ENCODE measurements at regions not wholly inside any gene's neighbourhood (a gene's known extent, or its start where the extent isn't known, plus 50 kb on each side); places are given as distances from the start of the nearest gene placed in this dataset.

DNA sequence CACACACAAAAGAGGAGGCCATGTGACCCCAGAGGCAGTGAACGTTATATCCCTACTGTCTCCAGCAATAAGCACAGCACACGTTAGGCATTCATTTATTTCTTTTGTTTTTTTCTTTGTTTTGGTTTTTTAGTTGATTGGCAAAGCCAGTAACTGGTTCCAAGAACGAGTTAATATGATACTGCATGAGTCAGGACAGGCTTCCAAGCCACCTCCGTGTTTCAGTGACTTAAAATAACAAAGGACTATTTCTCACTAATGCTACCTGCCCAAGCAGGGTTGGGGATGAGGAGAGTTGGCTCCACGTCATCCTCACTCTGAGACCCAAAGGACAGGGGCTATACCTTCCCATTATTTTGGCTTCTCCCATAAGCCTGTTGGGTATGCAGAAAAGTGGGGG, 130.5 kb downstream of the ST8SIA2 start:
- no peak overlapping the region for H4K12ac ChIP-seq (ENCODE audit: low read depth, low read length)
- H3K14ac ChIP-seq (ENCODE audit: low read length): no peak overlapping the region
- H3K36me3 ChIP-seq (ENCODE audit: control insufficient read depth in 1 of 2, insufficient read depth in 2 of 2, low read length in 2 of 2): no peaks in the 10 kb centered on the region
- H2AK5ac ChIP-seq (ENCODE audit: low read length): no peak overlapping the region
- H3K23ac ChIP-seq (ENCODE audit: low read length): no peak overlapping the region
- H4K8ac ChIP-seq (ENCODE audit: low read depth, low read length): no peak overlapping the region
- H3K79me1 ChIP-seq (ENCODE audit: low read length): no peaks in the 10 kb centered on the region
- WGBS (ENCODE audit: extremely low coverage, insufficient coverage, insufficient read length): no CpG with 5 or more reads among the region's 5 CpGs
- H3K18ac ChIP-seq (ENCODE audit: low read length): no peak overlapping the region
- H2AFZ ChIP-seq (ENCODE audit: insufficient read depth, low read length, poor library complexity): no peak overlapping the region
- no peak overlapping the region for H3K4ac ChIP-seq (ENCODE audit: low read depth, low read length)
- no peak overlapping the region for H3K27ac ChIP-seq (ENCODE audit: low read depth, low read length)
- no peak overlapping the region for H3K9ac ChIP-seq (ENCODE audit: low read length)
- no peak for DNase-seq
- no peak overlapping the region for H2BK12ac ChIP-seq (ENCODE audit: low read length)
- H3K27me3 ChIP-seq (ENCODE audit: insufficient read depth, low read length): no peaks in the 10 kb centered on the region
- H3K4me2 ChIP-seq (ENCODE audit: low read length): no peak overlapping the region
- H4K91ac ChIP-seq (ENCODE audit: low read depth, low read length): no peak overlapping the region
- H2BK5ac ChIP-seq (ENCODE audit: low read depth, low read length, poor library complexity): no peak overlapping the region
- H3K4me3 ChIP-seq (ENCODE audit: low read depth, low read length): no peak overlapping the region
- peaks cover 3% of the 10 kb centered on the region for H3K9me3 ChIP-seq (ENCODE audit: insufficient read depth, low read depth, low read length)
- no peak overlapping the region for H2BK120ac ChIP-seq (ENCODE audit: insufficient read depth, low read length, poor library complexity)
- no peaks in the 10 kb centered on the region for H3K4me1 ChIP-seq (ENCODE audit: control insufficient read depth in 1 of 2, insufficient read depth in 2 of 2, low read length in 2 of 2)
- no peaks in the 10 kb centered on the region for H3K79me2 ChIP-seq (ENCODE audit: control insufficient read depth, insufficient read depth, low read length, poor library complexity)

DNA sequence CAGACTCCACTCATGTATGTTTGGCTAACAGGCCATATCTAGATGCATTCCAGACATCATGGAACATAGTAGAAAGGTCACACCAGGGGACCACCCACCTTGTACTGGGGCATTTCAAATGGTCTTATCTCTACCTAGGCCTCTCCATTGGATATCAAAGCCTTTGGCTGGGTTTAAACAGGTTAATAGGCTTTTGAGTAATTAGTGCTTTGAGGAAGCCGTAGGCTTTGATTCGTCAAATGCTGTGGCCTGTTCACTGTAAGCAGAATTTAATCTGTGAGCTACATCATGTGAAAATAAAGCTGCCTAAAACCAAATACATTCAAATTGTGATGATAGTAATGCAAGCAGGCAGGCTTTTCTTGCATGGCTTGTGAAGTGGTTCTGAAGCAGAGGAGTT, 129.5 kb downstream of the ST8SIA2 start:
- no peak overlapping the region for H4K12ac ChIP-seq (ENCODE audit: low read depth, low read length)
- H3K4me2 ChIP-seq (ENCODE audit: low read length): no peak overlapping the region
- H2BK5ac ChIP-seq (ENCODE audit: low read depth, low read length, poor library complexity): no peak overlapping the region
- H2AK5ac ChIP-seq (ENCODE audit: low read length): no peak overlapping the region
- no peak overlapping the region for H3K4ac ChIP-seq (ENCODE audit: low read depth, low read length)
- H3K27me3 ChIP-seq (ENCODE audit: insufficient read depth, low read length): no peaks in the 10 kb centered on the region
- no peaks in the 10 kb centered on the region for H3K79me2 ChIP-seq (ENCODE audit: control insufficient read depth, insufficient read depth, low read length, poor library complexity)
- no peak overlapping the region for H3K27ac ChIP-seq (ENCODE audit: low read depth, low read length)
- WGBS (ENCODE audit: extremely low coverage, insufficient coverage, insufficient read length): no CpG with 5 or more reads among the region's 2 CpGs
- H3K36me3 ChIP-seq (ENCODE audit: control insufficient read depth in 1 of 2, insufficient read depth in 2 of 2, low read length in 2 of 2): no peaks in the 10 kb centered on the region
- H3K9ac ChIP-seq (ENCODE audit: low read length): no peak overlapping the region
- H4K8ac ChIP-seq (ENCODE audit: low read depth, low read length): no peak overlapping the region
- H3K4me1 ChIP-seq (ENCODE audit: control insufficient read depth in 1 of 2, insufficient read depth in 2 of 2, low read length in 2 of 2): no peaks in the 10 kb centered on the region
- H4K91ac ChIP-seq (ENCODE audit: low read depth, low read length): no peak overlapping the region
- DNase-seq: no peak
- no peak overlapping the region for H3K14ac ChIP-seq (ENCODE audit: low read length)
- no peak overlapping the region for H2BK120ac ChIP-seq (ENCODE audit: insufficient read depth, low read length, poor library complexity)
- no peak overlapping the region for H3K4me3 ChIP-seq (ENCODE audit: low read depth, low read length)
- no peaks in the 10 kb centered on the region for H3K79me1 ChIP-seq (ENCODE audit: low read length)
- no peak overlapping the region for H2AFZ ChIP-seq (ENCODE audit: insufficient read depth, low read length, poor library complexity)
- H3K9me3 ChIP-seq (ENCODE audit: insufficient read depth, low read depth, low read length): peaks cover 2% of the 10 kb centered on the region
- no peak overlapping the region for H3K18ac ChIP-seq (ENCODE audit: low read length)
- no peak overlapping the region for H3K23ac ChIP-seq (ENCODE audit: low read length)
- H2BK12ac ChIP-seq (ENCODE audit: low read length): no peak overlapping the region

DNA sequence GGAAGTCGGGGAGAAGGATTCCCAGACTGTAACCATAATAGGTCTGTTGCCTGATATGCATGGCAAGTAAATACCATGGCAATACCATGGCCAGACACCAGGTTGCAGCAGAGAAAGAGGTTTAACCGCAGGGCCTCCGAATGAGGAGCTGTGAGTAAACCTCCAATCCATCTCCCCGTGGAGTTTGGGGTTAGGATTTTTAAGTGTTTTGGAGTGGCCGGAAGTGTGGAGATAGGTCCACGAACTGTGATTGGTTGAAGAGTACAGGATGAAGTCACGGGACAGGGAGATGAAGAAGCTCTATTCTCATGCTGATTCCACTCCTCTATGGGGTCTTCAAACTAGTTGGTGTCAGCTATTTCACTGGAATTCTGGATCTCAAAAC, 127.9 kb downstream of the ST8SIA2 start:
- H3K27ac ChIP-seq (ENCODE audit: low read depth, low read length): no peak overlapping the region
- H4K12ac ChIP-seq (ENCODE audit: low read depth, low read length): no peak overlapping the region
- H2BK5ac ChIP-seq (ENCODE audit: low read depth, low read length, poor library complexity): no peak overlapping the region
- no peak overlapping the region for H3K4ac ChIP-seq (ENCODE audit: low read depth, low read length)
- H2BK120ac ChIP-seq (ENCODE audit: insufficient read depth, low read length, poor library complexity): no peak overlapping the region
- H3K36me3 ChIP-seq (ENCODE audit: control insufficient read depth in 1 of 2, insufficient read depth in 2 of 2, low read length in 2 of 2): no peaks in the 10 kb centered on the region
- H3K27me3 ChIP-seq (ENCODE audit: insufficient read depth, low read length): no peaks in the 10 kb centered on the region
- no peaks in the 10 kb centered on the region for H3K79me2 ChIP-seq (ENCODE audit: control insufficient read depth, insufficient read depth, low read length, poor library complexity)
- no peak overlapping the region for H3K4me2 ChIP-seq (ENCODE audit: low read length)
- no CpG with 5 or more reads among the region's 7 CpGs for WGBS (ENCODE audit: extremely low coverage, insufficient coverage, insufficient read length)
- H4K91ac ChIP-seq (ENCODE audit: low read depth, low read length): no peak overlapping the region
- H4K8ac ChIP-seq (ENCODE audit: low read depth, low read length): no peak overlapping the region
- no peak overlapping the region for H3K14ac ChIP-seq (ENCODE audit: low read length)
- no peaks in the 10 kb centered on the region for H3K79me1 ChIP-seq (ENCODE audit: low read length)
- H2BK12ac ChIP-seq (ENCODE audit: low read length): no peak overlapping the region
- H2AK5ac ChIP-seq (ENCODE audit: low read length): no peak overlapping the region
- H3K9me3 ChIP-seq (ENCODE audit: insufficient read depth, low read depth, low read length): no peaks in the 10 kb centered on the region
- H3K4me3 ChIP-seq (ENCODE audit: low read depth, low read length): no peak overlapping the region
- H2AFZ ChIP-seq (ENCODE audit: insufficient read depth, low read length, poor library complexity): no peak overlapping the region
- H3K18ac ChIP-seq (ENCODE audit: low read length): no peak overlapping the region
- H3K4me1 ChIP-seq (ENCODE audit: control insufficient read depth in 1 of 2, insufficient read depth in 2 of 2, low read length in 2 of 2): no peaks in the 10 kb centered on the region
- H3K9ac ChIP-seq (ENCODE audit: low read length): no peak overlapping the region
- peak; percentile 67 to 79 for DNase-seq
- H3K23ac ChIP-seq (ENCODE audit: low read length): no peak overlapping the region

DNA sequence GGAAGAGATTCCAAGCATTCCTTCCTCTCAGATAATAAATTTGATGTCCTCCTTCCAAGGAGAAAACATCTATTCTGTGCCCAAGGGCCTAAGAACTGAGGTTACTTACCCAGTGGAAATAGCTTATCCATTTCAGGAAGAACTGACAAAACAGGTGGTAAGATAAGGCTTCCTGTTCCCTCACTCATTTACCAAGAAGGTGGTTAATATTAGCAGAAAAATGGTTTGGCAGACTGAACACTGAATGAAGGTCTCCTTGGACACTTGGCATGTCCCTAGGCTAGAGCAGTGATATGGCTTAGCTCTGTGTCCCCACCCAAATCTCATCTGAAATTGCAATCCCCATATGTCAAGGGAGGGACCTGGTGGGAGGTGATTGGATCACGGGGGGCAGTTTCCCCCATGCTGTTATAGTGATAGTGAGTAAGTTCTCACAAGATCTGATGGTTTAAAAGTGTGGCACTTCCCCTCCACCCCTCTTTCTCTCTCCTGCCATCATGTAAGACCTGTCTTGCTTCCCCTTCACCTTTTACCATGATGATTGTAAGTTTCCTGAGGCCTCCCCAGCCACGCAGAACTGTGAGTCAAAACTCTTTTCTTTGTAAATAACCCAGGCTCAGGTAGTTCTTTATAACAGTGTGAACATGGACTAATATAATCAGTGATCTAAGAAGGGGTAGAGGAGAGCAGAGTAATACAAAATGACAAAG, 127.4 kb downstream of the ST8SIA2 start:
- Histone ChIP-seq H3K4me1 (ENCODE audit: control insufficient read depth in 1 of 2, insufficient read depth in 2 of 2, low read length in 2 of 2) (no peaks in the 10 kb centered on the region), H3K14ac (ENCODE audit: low read length) (no peak overlapping the region), H2BK120ac (ENCODE audit: insufficient read depth, low read length, poor library complexity) (no peak overlapping the region), H4K8ac (ENCODE audit: low read depth, low read length) (no peak overlapping the region), H2BK5ac (ENCODE audit: low read depth, low read length, poor library complexity) (no peak overlapping the region), H4K12ac (ENCODE audit: low read depth, low read length) (no peak overlapping the region), H3K4ac (ENCODE audit: low read depth, low read length) (no peak overlapping the region), H3K4me2 (ENCODE audit: low read length) (no peak overlapping the region), H3K27ac (ENCODE audit: low read depth, low read length) (no peak overlapping the region), H2BK12ac (ENCODE audit: low read length) (no peak overlapping the region), H3K79me1 (ENCODE audit: low read length) (no peaks in the 10 kb centered on the region), H2AFZ (ENCODE audit: insufficient read depth, low read length, poor library complexity) (no peak overlapping the region), H3K36me3 (ENCODE audit: control insufficient read depth in 1 of 2, insufficient read depth in 2 of 2, low read length in 2 of 2) (no peaks in the 10 kb centered on the region), H2AK5ac (ENCODE audit: low read length) (no peak overlapping the region), H3K23ac (ENCODE audit: low read length) (no peak overlapping the region), H3K18ac (ENCODE audit: low read length) (no peak overlapping the region), H3K9ac (ENCODE audit: low read length) (no peak overlapping the region), H4K91ac (ENCODE audit: low read depth, low read length) (no peak overlapping the region), H3K4me3 (ENCODE audit: low read depth, low read length) (no peak overlapping the region), H3K9me3 (ENCODE audit: insufficient read depth, low read depth, low read length) (no peaks in the 10 kb centered on the region), H3K79me2 (ENCODE audit: control insufficient read depth, insufficient read depth, low read length, poor library complexity) (no peaks in the 10 kb centered on the region), H3K27me3 (ENCODE audit: insufficient read depth, low read length) (no peaks in the 10 kb centered on the region)
- DNase-seq: no peak
- WGBS (ENCODE audit: extremely low coverage, insufficient coverage, insufficient read length): no CpG with 5 or more reads among the region's 2 CpGs
